GM18519 (cell line): ENCODE measurements at regions not wholly inside any gene's neighbourhood (a gene's known extent, or its start where the extent isn't known, plus 50 kb on each side); places are given as distances from the start of the nearest gene placed in this dataset.

Source experiments
- ATAC-seq: cut with Tn5 transposase; IDR thresholded peaks from one replicate; pipeline ENCODE4 v1.9.1; 2021; ENCODE audit warnings: mild to moderate bottlenecking, moderate library complexity; ENCODE audit not compliant: unreplicated experiment, low FRiP score

GRCh38 chr1:79380078-79380477 lies 373.5 kb upstream of the ADGRL4 start:
- ATAC-seq = no peak

- no peak for ATAC-seq
Observed at GRCh38 chr1:79376106-79376505, 369.6 kb upstream of the ADGRL4 start.

GRCh38 chr1:79375352-79375751 lies 368.8 kb upstream of the ADGRL4 start:
- ATAC-seq = no peak

- ATAC-seq = no peak
Observed at GRCh38 chr1:79374397-79374796, 367.9 kb upstream of the ADGRL4 start.

- ATAC-seq = no peak
Observed at GRCh38 chr1:79373481-79374125, 367.1 kb upstream of the ADGRL4 start.

GRCh38 chr1:79371802-79372201 lies 365.3 kb upstream of the ADGRL4 start:
- no peak for ATAC-seq

GRCh38 chr1:79369091-79369490 lies 362.6 kb upstream of the ADGRL4 start:
- no peak for ATAC-seq

GRCh38 chr1:79364896-79365295 lies 358.4 kb upstream of the ADGRL4 start:
- no peak for ATAC-seq

- no peak for ATAC-seq
Observed at GRCh38 chr1:79363430-79363829, 356.9 kb upstream of the ADGRL4 start.

GRCh38 chr1:79362470-79362869 lies 355.9 kb upstream of the ADGRL4 start:
- no peak for ATAC-seq

- no peak for ATAC-seq
Observed at GRCh38 chr1:79355090-79355489, 348.6 kb upstream of the ADGRL4 start.

GRCh38 chr1:79353224-79353623 lies 346.7 kb upstream of the ADGRL4 start:
- no peak for ATAC-seq

- no peak for ATAC-seq
Observed at GRCh38 chr1:79326875-79327274, 320.3 kb upstream of the ADGRL4 start.

GRCh38 chr1:79325705-79326104 lies 319.2 kb upstream of the ADGRL4 start:
- no peak for ATAC-seq

GRCh38 chr1:79325126-79325525 lies 318.6 kb upstream of the ADGRL4 start:
- no peak for ATAC-seq

- ATAC-seq = no peak
Observed at GRCh38 chr1:79323239-79324025, 316.9 kb upstream of the ADGRL4 start.

- no peak for ATAC-seq
Observed at GRCh38 chr1:79322511-79323027, 316.0 kb upstream of the ADGRL4 start.

- no peak for ATAC-seq
Observed at GRCh38 chr1:79312438-79312837, 305.9 kb upstream of the ADGRL4 start.

- ATAC-seq = no peak
Observed at GRCh38 chr1:79310609-79311008, 304.1 kb upstream of the ADGRL4 start.

- no peak for ATAC-seq
Observed at GRCh38 chr1:79304131-79304530, 297.6 kb upstream of the ADGRL4 start.

GRCh38 chr1:79303040-79303439 lies 296.5 kb upstream of the ADGRL4 start:
- ATAC-seq = no peak

- no peak for ATAC-seq
Observed at GRCh38 chr1:79302380-79302930, 295.9 kb upstream of the ADGRL4 start.
